ENCODE measurements at regions not wholly inside any gene's neighbourhood (a gene's known extent, or its start where the extent isn't known, plus 50 kb on each side); places are given as distances from the start of the nearest gene placed in this dataset.

GRCh38 chr5:117519957-117520500 lies 945.4 kb upstream of the SEMA6A start:
- Histone ChIP-seq H3K4me3 (replicated peaks in 1 of 3) (no peak overlapping the region), H3K9me3 (no peaks in the 10 kb centered on the region), H3K36me3 (no peaks in the 10 kb centered on the region), H3K27ac (no peak overlapping the region), H3K27me3 (no peaks in the 10 kb centered on the region), H3K4me1 (no peaks in the 10 kb centered on the region)
- DNase-seq = no peak
- 64 to 79% methylated on average over 3 of the region's 3 CpGs for WGBS, 2 donors
- intact Hi-C loops (cut with DNase I) = no loop called here
- TF ChIP-seq CTCF (IDR thresholded peaks at IDR 0.05) (no peak), POLR2A (IDR thresholded peaks at IDR 0.05) (no peak)

GRCh38 chr5:117504305-117504704 lies 929.7 kb upstream of the SEMA6A start:
- H3K4me1 ChIP-seq = no peaks in the 10 kb centered on the region
- no peak overlapping the region for H3K27ac ChIP-seq
- intact Hi-C loops (cut with DNase I) = no loop called here
- no peak overlapping the region for H3K4me3 ChIP-seq (replicated peaks in 1 of 3)
- TF ChIP-seq CTCF (IDR thresholded peaks at IDR 0.05) = no peak
- TF ChIP-seq POLR2A (IDR thresholded peaks at IDR 0.05) = no peak
- 75 to 78% methylated on average over 2 of the region's 2 CpGs for WGBS, 2 donors
- no peaks in the 10 kb centered on the region for H3K27me3 ChIP-seq
- H3K36me3 ChIP-seq = no peaks in the 10 kb centered on the region
- DNase-seq = no peak
- no peaks in the 10 kb centered on the region for H3K9me3 ChIP-seq

GRCh38 chr5:117497601-117498000 lies 923.0 kb upstream of the SEMA6A start:
- 50 to 70% methylated on average over 3 of the region's 3 CpGs for WGBS, 2 donors
- Histone ChIP-seq H3K36me3 (no peaks in the 10 kb centered on the region), H3K27ac (no peak overlapping the region), H3K9me3 (no peaks in the 10 kb centered on the region), H3K4me3 (replicated peaks in 1 of 3) (no peak overlapping the region), H3K27me3 (no peaks in the 10 kb centered on the region), H3K4me1 (no peaks in the 10 kb centered on the region)
- DNase-seq = no peak
- intact Hi-C loops (cut with DNase I) = no loop called here
- no peak for TF ChIP-seq CTCF (IDR thresholded peaks at IDR 0.05)
- no peak for TF ChIP-seq POLR2A (IDR thresholded peaks at IDR 0.05)

GRCh38 chr5:117496801-117497200 lies 922.2 kb upstream of the SEMA6A start:
- no peaks in the 10 kb centered on the region for H3K36me3 ChIP-seq
- no peak overlapping the region for H3K4me3 ChIP-seq (replicated peaks in 1 of 3)
- no peak for DNase-seq
- no peaks in the 10 kb centered on the region for H3K9me3 ChIP-seq
- H3K27me3 ChIP-seq = no peaks in the 10 kb centered on the region
- no peaks in the 10 kb centered on the region for H3K4me1 ChIP-seq
- 57 to 61% methylated on average over 1 of the region's 1 CpG for WGBS, 2 donors
- TF ChIP-seq POLR2A (IDR thresholded peaks at IDR 0.05) (no peak), CTCF (IDR thresholded peaks at IDR 0.05) (no peak)
- H3K27ac ChIP-seq = no peak overlapping the region
- intact Hi-C loops (cut with DNase I) = no loop called here

GRCh38 chr5:117494188-117494587 lies 919.6 kb upstream of the SEMA6A start:
- intact Hi-C loops (cut with DNase I) = no loop called here
- no peak for DNase-seq
- no peak overlapping the region for H3K4me3 ChIP-seq (replicated peaks in 1 of 3)
- H3K4me1 ChIP-seq = no peaks in the 10 kb centered on the region
- 81 to 84% methylated on average over 2 of the region's 2 CpGs for WGBS, 2 donors
- no peaks in the 10 kb centered on the region for H3K36me3 ChIP-seq
- H3K27ac ChIP-seq = no peak overlapping the region
- TF ChIP-seq POLR2A (IDR thresholded peaks at IDR 0.05) (no peak), CTCF (IDR thresholded peaks at IDR 0.05) (no peak)
- H3K27me3 ChIP-seq = no peaks in the 10 kb centered on the region
- H3K9me3 ChIP-seq = no peaks in the 10 kb centered on the region

Data from thyroid gland (tissue), 4 donors.